NT2/D1 (cell line): ENCODE measurements at regions not wholly inside any gene's neighbourhood (a gene's known extent, or its start where the extent isn't known, plus 50 kb on each side); places are given as distances from the start of the nearest gene placed in this dataset.

Source experiments
- YY1 ChIP-seq: IDR thresholded peaks from 2 replicates; pipeline ENCODE4 v1.6.1; 2011; ENCODE audit not compliant: insufficient read length, insufficient read depth
- ZNF274 ChIP-seq: IDR thresholded peaks from 2 replicates; pipeline ENCODE4 v1.6.1; 2011; ENCODE audit warnings: mild to moderate bottlenecking, low read depth, low read length

- TF ChIP-seq ZNF274: no peak
- no peak for TF ChIP-seq YY1
These were observed 55.7 kb upstream of the GPR139 start for GRCh38 chr16:20129375-20129774.
